HCT116 (cell line): ENCODE measurements at regions not wholly inside any gene's neighbourhood (a gene's known extent, or its start where the extent isn't known, plus 50 kb on each side); places are given as distances from the start of the nearest gene placed in this dataset.

Source experiments
- POLR2A ChIP-seq: IDR thresholded peaks from 2 replicates; pipeline ENCODE4 v1.7.0; 2011; ENCODE audit warnings: borderline replicate concordance; ENCODE audit not compliant: insufficient read depth, insufficient read length; ENCODE audit errors: extremely low read depth
- TF ChIP-seq, protein P1 (sequence below), 3 experiments: fragments of 200-600 bp in 1 of 3; sonication (generic) in 1 of 3; IDR thresholded peaks in 2 of 3; conservative IDR thresholded peaks in 1 of 3; 2 replicates each; pipeline ENCODE4 v1.5.1; 2012 to 2017; ENCODE audit warnings: low read depth in 2 of 3, low read length in 2 of 3, antibody characterized with exemption in 1 of 3, borderline replicate concordance in 1 of 3, control low read depth in 1 of 3, mild to moderate bottlenecking in 1 of 3, mixed read lengths in 1 of 3, mixed run types in 1 of 3, moderate library complexity in 1 of 3; ENCODE audit not compliant: insufficient read depth in 1 of 3

DNA sequence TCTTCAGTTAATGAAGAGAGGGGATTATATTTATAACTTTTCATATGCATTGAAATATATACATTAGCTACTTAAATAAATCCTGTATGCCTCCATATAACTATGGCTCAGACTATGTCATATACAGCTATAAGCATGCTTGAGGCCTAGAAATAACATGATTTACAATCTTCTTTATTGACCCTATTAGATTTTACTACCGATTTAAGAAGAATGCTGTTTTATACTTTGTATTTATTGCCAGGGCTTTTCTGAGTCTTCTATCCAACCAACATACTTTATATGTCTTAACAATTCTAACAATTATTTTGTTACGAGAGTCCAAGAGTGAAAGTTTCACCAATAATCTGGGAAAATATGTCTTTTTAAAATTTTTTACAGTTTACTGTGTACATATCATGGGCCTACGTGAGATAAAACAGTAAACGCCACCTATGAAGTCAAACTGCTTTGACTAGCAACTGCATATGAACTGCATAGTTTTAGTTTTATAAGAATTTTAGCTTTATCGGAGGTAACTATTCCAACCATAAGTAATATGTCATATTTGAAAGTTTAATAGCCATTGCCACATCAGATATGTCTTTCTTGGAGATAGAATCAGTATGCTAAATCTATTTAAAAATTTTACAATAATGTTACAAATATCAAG lies 861.0 kb downstream of the USP25 start:
- TF ChIP-seq, protein P1, sequence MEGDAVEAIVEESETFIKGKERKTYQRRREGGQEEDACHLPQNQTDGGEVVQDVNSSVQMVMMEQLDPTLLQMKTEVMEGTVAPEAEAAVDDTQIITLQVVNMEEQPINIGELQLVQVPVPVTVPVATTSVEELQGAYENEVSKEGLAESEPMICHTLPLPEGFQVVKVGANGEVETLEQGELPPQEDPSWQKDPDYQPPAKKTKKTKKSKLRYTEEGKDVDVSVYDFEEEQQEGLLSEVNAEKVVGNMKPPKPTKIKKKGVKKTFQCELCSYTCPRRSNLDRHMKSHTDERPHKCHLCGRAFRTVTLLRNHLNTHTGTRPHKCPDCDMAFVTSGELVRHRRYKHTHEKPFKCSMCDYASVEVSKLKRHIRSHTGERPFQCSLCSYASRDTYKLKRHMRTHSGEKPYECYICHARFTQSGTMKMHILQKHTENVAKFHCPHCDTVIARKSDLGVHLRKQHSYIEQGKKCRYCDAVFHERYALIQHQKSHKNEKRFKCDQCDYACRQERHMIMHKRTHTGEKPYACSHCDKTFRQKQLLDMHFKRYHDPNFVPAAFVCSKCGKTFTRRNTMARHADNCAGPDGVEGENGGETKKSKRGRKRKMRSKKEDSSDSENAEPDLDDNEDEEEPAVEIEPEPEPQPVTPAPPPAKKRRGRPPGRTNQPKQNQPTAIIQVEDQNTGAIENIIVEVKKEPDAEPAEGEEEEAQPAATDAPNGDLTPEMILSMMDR (IDR thresholded peaks at IDR 0.05 in 2 of 3, conservative IDR thresholded peaks at IDR 0.05 in 1 of 3; ENCODE audit: borderline replicate concordance in 1 of 3, insufficient read depth in 1 of 3, low read depth in 2 of 3, low read length in 2 of 3) = no peak
- no peak for TF ChIP-seq POLR2A
